IMR-90 (cell line): ENCODE measurements at regions not wholly inside any gene's neighbourhood (a gene's known extent, or its start where the extent isn't known, plus 50 kb on each side); places are given as distances from the start of the nearest gene placed in this dataset.

Experiments
- ATAC-seq: fragments of 200-7000 bp; cut with Tn5 transposase; 2 replicates; pipeline ENCODE4 v1.9.1; 2020; ENCODE audit warnings: low read depth, mild to moderate bottlenecking, moderate library complexity
- BruUV-seq: library from RNA; stranded (reverse); fragments of 400-500 nt; replicated peaks from 2 replicates; lab custom pipeline; 2021; lab: Mats Ljungman, UMichigan
- CTCF ChIA-PET: fragments of 300-600 bp; formaldehyde crosslinking; extraction: SDS; loops from one replicate; lab custom pipeline; 2021; ENCODE audit warnings: antibody characterized with exemption; lab: Yijun Ruan, JAX
- POLR2A ChIA-PET: fragments of 300-600 bp; sonication (Branson Sonifier 250); formaldehyde crosslinking; loops from one replicate; lab custom pipeline; 2022; ENCODE audit warnings: antibody characterized with exemption; ENCODE audit not compliant: unreplicated experiment; lab: Charles Lee
- DNase-seq: peaks from one replicate; pipeline ENCODE4 v3.0.0; 2013
- H2AFZ ChIP-seq: replicated peaks from 2 replicates; pipeline ENCODE3; 2013; ENCODE audit warnings: low read length, mild to moderate bottlenecking; ENCODE audit not compliant: poor library complexity
- H2AK5ac ChIP-seq: 2 replicates; pipeline ENCODE4 v1.6.1; 2013; ENCODE audit warnings: low read depth, low read length, inconsistent platforms
- H2AK9ac ChIP-seq: replicated peaks from 2 replicates; pipeline ENCODE3; 2013; ENCODE audit warnings: mild to moderate bottlenecking, low read depth, low read length, moderate library complexity; ENCODE audit not compliant: poor library complexity
- H2BK120ac ChIP-seq: 2 replicates; pipeline ENCODE4 v1.6.1; 2013; ENCODE audit warnings: low read depth, low read length, inconsistent platforms
- H2BK15ac ChIP-seq: 3 replicates; pipeline ENCODE4 v1.6.1; 2013; ENCODE audit warnings: low read depth, low read length, inconsistent platforms
- H2BK20ac ChIP-seq: 2 replicates; pipeline ENCODE4 v1.6.1; 2013; ENCODE audit warnings: low read depth, mild to moderate bottlenecking, inconsistent platforms, low read length, moderate library complexity
- H2BK5ac ChIP-seq: 2 replicates; pipeline ENCODE4 v1.6.1; 2013; ENCODE audit warnings: mild to moderate bottlenecking, low read depth, low read length, inconsistent platforms; ENCODE audit not compliant: poor library complexity, severe bottlenecking
- H3K14ac ChIP-seq: replicated peaks from 2 replicates; pipeline ENCODE4 v1.6.1; 2013; ENCODE audit warnings: low read depth, low read length, inconsistent platforms
- H3K18ac ChIP-seq: 2 replicates; pipeline ENCODE4 v1.6.1; 2013; ENCODE audit warnings: low read depth, low read length, control low read depth
- H3K23ac ChIP-seq: 2 replicates; pipeline ENCODE4 v1.6.1; 2013; ENCODE audit warnings: low read depth, low read length, inconsistent platforms
- H3K27ac ChIP-seq: 2 replicates; pipeline ENCODE4 v1.5.1; 2013; ENCODE audit warnings: mild to moderate bottlenecking, control low read depth, low read length; ENCODE audit not compliant: insufficient read depth
- H3K27me3 ChIP-seq: 2 replicates; pipeline ENCODE4 v1.6.1; 2013; ENCODE audit warnings: low read length; ENCODE audit not compliant: control insufficient read depth, insufficient read depth
- H3K36me3 ChIP-seq: 2 replicates; pipeline ENCODE4 v1.6.1; 2013; ENCODE audit warnings: low read length, mixed read lengths; ENCODE audit not compliant: control insufficient read depth, insufficient read depth
- H3K4ac ChIP-seq: 2 replicates; pipeline ENCODE4 v1.6.1; 2013; ENCODE audit warnings: low read depth, low read length, inconsistent platforms
- H3K4me1 ChIP-seq: 2 replicates; pipeline ENCODE4 v1.6.1; 2013; ENCODE audit warnings: low read length, mixed read lengths; ENCODE audit not compliant: control insufficient read depth, insufficient read depth
- H3K4me2 ChIP-seq: 2 replicates; pipeline ENCODE4 v1.6.1; 2013; ENCODE audit warnings: low read depth, mild to moderate bottlenecking, control low read depth, low read length, moderate library complexity
- H3K4me3 ChIP-seq: 2 replicates; pipeline ENCODE4 v1.5.1; 2013; ENCODE audit warnings: low read depth, mild to moderate bottlenecking, control low read depth, low read length, moderate library complexity; ENCODE audit not compliant: insufficient read depth
- H3K56ac ChIP-seq: 2 replicates; pipeline ENCODE4 v1.6.1; 2013; ENCODE audit warnings: low read length, inconsistent platforms; ENCODE audit not compliant: insufficient read depth; ENCODE audit errors: extremely low read depth
- H3K79me1 ChIP-seq, 2 experiments: 2 replicates each; pipeline ENCODE4 v1.6.1; 2013; ENCODE audit warnings: low read length in 2 of 2, inconsistent platforms in 1 of 2, low read depth in 1 of 2
- H3K9ac ChIP-seq: 2 replicates; pipeline ENCODE4 v1.6.1; 2013; ENCODE audit warnings: low read depth, low read length, control low read depth
- H3K9me1 ChIP-seq: 2 replicates; pipeline ENCODE4 v1.6.1; 2013; ENCODE audit warnings: low read length, inconsistent platforms; ENCODE audit not compliant: insufficient read depth
- H3K9me3 ChIP-seq: 2 replicates; pipeline ENCODE4 v1.6.1; 2013; ENCODE audit warnings: low read length; ENCODE audit not compliant: control insufficient read depth, insufficient read depth
- H4K20me1 ChIP-seq: 2 replicates; pipeline ENCODE4 v1.6.1; 2013; ENCODE audit warnings: low read length, inconsistent platforms; ENCODE audit not compliant: insufficient read depth
- H4K5ac ChIP-seq: 2 replicates; pipeline ENCODE4 v1.6.1; 2013; ENCODE audit warnings: mild to moderate bottlenecking, low read depth, low read length, control low read depth
- H4K8ac ChIP-seq, 2 experiments: 2 replicates each; pipeline ENCODE4 v1.6.1; 2013; ENCODE audit warnings: low read depth in 2 of 2, low read length in 2 of 2, control low read depth in 1 of 2, inconsistent platforms in 1 of 2
- H4K91ac ChIP-seq: 2 replicates; pipeline ENCODE4 v1.6.1; 2013; ENCODE audit warnings: low read depth, low read length, inconsistent platforms; ENCODE audit not compliant: insufficient read depth
- BHLHE40 ChIP-seq: fragments of 150-350 bp; IDR thresholded peaks from 2 replicates; pipeline ENCODE4 v1.6.1; 2016; ENCODE audit warnings: mild to moderate bottlenecking, low read depth, low read length
- CEBPB ChIP-seq: IDR thresholded peaks from 2 replicates; pipeline ENCODE4 v1.6.1; 2012; ENCODE audit warnings: low read depth, low read length, improper control_type of control experiment
- CTCF ChIP-seq: conservative IDR thresholded peaks from 2 replicates; pipeline ENCODE4 v1.5.1; 2012; ENCODE audit warnings: mild to moderate bottlenecking, low read depth, low read length, improper control_type of control experiment
- FOS ChIP-seq: fragments of 150-350 bp; IDR thresholded peaks from 2 replicates; pipeline ENCODE4 v1.6.1; 2016; ENCODE audit warnings: low read depth, low read length
- MAFK ChIP-seq: IDR thresholded peaks from 2 replicates; pipeline ENCODE4 v1.6.1; 2012; ENCODE audit warnings: low read depth, low read length, improper control_type of control experiment
- NFE2L2 ChIP-seq: fragments of 150-350 bp; IDR thresholded peaks from 2 replicates; pipeline ENCODE4 v1.6.1; 2016; ENCODE audit warnings: low read depth, mild to moderate bottlenecking, low read length
- POLR2A ChIP-seq: IDR thresholded peaks from 2 replicates; pipeline ENCODE4 v1.6.1; 2012; ENCODE audit warnings: mild to moderate bottlenecking, low read depth, low read length
- RAD21 ChIP-seq: IDR thresholded peaks from 2 replicates; pipeline ENCODE4 v1.6.1; 2012; ENCODE audit warnings: low read length, improper control_type of control experiment
- RCOR1 ChIP-seq: IDR thresholded peaks from 2 replicates; pipeline ENCODE4 v1.6.1; 2012; ENCODE audit warnings: mild to moderate bottlenecking, low read length, improper control_type of control experiment; ENCODE audit not compliant: insufficient replicate concordance
- RFX5 ChIP-seq: IDR thresholded peaks from 2 replicates; pipeline ENCODE4 v1.8.0; 2012; ENCODE audit warnings: low read depth, mild to moderate bottlenecking, low read length, moderate library complexity
- SMC3 ChIP-seq: fragments of 150-350 bp; IDR thresholded peaks from 2 replicates; pipeline ENCODE4 v1.6.1; 2016; ENCODE audit warnings: low read depth, mild to moderate bottlenecking, antibody characterized with exemption, low read length, moderate library complexity
- WGBS, 2 experiments: methylation state at CpG; one replicate each; pipeline versions ENCODE4 v1.1.5 to v1.1.7; 2013; ENCODE audit warnings: missing lambda C conversion rate in 2 of 2; ENCODE audit not compliant: insufficient read length in 1 of 2; ENCODE audit errors: extremely low coverage in 2 of 2; 5-methylcytosine and 5-hydroxymethylcytosine counted together
- dilution Hi-C: fragments of 300-500 bp; cut with HindIII; formaldehyde crosslinking; loops from one replicate; pipeline ENCODE4 v1.14.3; 2018; ENCODE audit warnings: low sequenced_read_pairs; ENCODE audit not compliant: unreplicated experiment
- in situ Hi-C: fragments of 300-500 bp; cut with MboI; formaldehyde crosslinking; loops from 3 replicates; pipeline ENCODE4 v1.14.3; 2019; ENCODE audit warnings: low sequenced_read_pairs, inconsistent platforms, mixed read lengths
- intact Hi-C: fragments of 100-400 bp; cut with micrococcal nuclease; formaldehyde crosslinking; loops from 2 replicates; pipeline ENCODE4 v1.10.0; 2022

GRCh38 chr12:116659771-116660481 lies 77.9 kb downstream of the SPRING1 start:
- BruUV-seq: no TSS peak
- ATAC-seq (no peak), DNase-seq (peak; percentile 49)
- Histone ChIP-seq H2AK5ac (no peak overlapping the region), H4K5ac (no peak overlapping the region), H3K27me3 (peaks cover 37% of the 10 kb centered on the region), H2AFZ (no peak overlapping the region), H2AK9ac (no peak overlapping the region), H2BK5ac (no peak overlapping the region), H4K20me1 (no peaks in the 10 kb centered on the region), H3K4me2 (no peak overlapping the region), H3K4me1 (peaks cover 8% of the 10 kb centered on the region; the same call in 1 of the 2 replicates), H3K79me1 (no peaks in the 10 kb centered on the region), H3K9me1 (no peaks in the 10 kb centered on the region), H3K18ac (no peak overlapping the region), H2BK15ac (no peak overlapping the region), H3K23ac (no peak overlapping the region), H3K36me3 (no peaks in the 10 kb centered on the region), H3K9ac (no peak overlapping the region), H4K91ac (no peak overlapping the region), H2BK120ac (no peak overlapping the region), H2BK20ac (no peak overlapping the region), H3K4me3 (no peak overlapping the region), H3K14ac (no peak overlapping the region), H4K8ac (no peak overlapping the region), H3K56ac (no peak overlapping the region), H3K9me3 (no peaks in the 10 kb centered on the region), H3K4ac (no peak overlapping the region), H3K27ac (no peak overlapping the region)
- dilution Hi-C loops (no loop called here), in situ Hi-C loops (no loop called here), intact Hi-C loops (no loop called here)
- WGBS, 2 experiments: 52% methylated on average over 7 of the region's 13 CpGs; no CpG with 5 or more reads in 1 of the 2 experiments
- POLR2A ChIA-PET: no interaction called here
- CTCF ChIA-PET: interaction anchor here (0.6 kb wide), 1 partner anchor 269 kb away, joined by 8 read pairs; no protein-coding TSS in a partner anchor
- 0 out of 2 replicates have a peak, but pooled peaks have one; percentile 10 for TF ChIP-seq BHLHE40
- TF ChIP-seq CEBPB: no peak
- TF ChIP-seq NFE2L2: 0 out of 2 replicates have a peak, but pooled peaks have one; percentile 12
- no peak for TF ChIP-seq POLR2A
- TF ChIP-seq CTCF: no peak
- TF ChIP-seq RCOR1: no peak
- no peak for TF ChIP-seq RFX5
- TF ChIP-seq RAD21: no peak
- TF ChIP-seq FOS: no peak
- TF ChIP-seq SMC3: no peak
- TF ChIP-seq MAFK: no peak
